H1 (cell line): ENCODE measurements at regions not wholly inside any gene's neighbourhood (a gene's known extent, or its start where the extent isn't known, plus 50 kb on each side); places are given as distances from the start of the nearest gene placed in this dataset.

Experiments used
- CTCF ChIA-PET: fragments of 300-600 bp; sonication (Branson Sonifier 250); formaldehyde crosslinking; loops from one replicate; lab custom pipeline; 2021; ENCODE audit not compliant: partially characterized antibody; lab: Charles Lee
- POLR2A ChIA-PET: fragments of 300-600 bp; sonication (Branson Sonifier 250); formaldehyde crosslinking; loops from one replicate; lab custom pipeline; 2021; ENCODE audit warnings: inconsistent platforms; ENCODE audit not compliant: partially characterized antibody; lab: Charles Lee
- DNase-seq, 2 experiments: peaks; one replicate each; pipeline versions ENCODE4 v3.0.0 to v3.0.0-alpha.2; 2010 to 2022; ENCODE audit warnings: low spot score in 2 of 2, low read depth in 1 of 2, mixed read lengths in 1 of 2
- FAIRE-seq: peaks from 2 replicates; lab custom pipeline; 2011; peaks lifted over from hg19 to GRCh38; lab: Jason Lieb, UNC
- H2AFZ ChIP-seq: 2 replicates; pipeline ENCODE4 v1.8.1; 2012; ENCODE audit warnings: low read length, inconsistent platforms
- H2AK5ac ChIP-seq: 2 replicates; pipeline ENCODE4 v1.6.1; 2013; ENCODE audit warnings: low read depth, low read length
- H2BK120ac ChIP-seq: replicated peaks from 2 replicates; pipeline ENCODE3; 2013; ENCODE audit warnings: low read depth, low read length, inconsistent platforms
- H2BK12ac ChIP-seq: 2 replicates; pipeline ENCODE4 v1.6.1; 2013; ENCODE audit warnings: low read depth, low read length
- H2BK15ac ChIP-seq: 2 replicates; pipeline ENCODE4 v1.6.1; 2013; ENCODE audit warnings: low read length
- H2BK20ac ChIP-seq: 2 replicates; pipeline ENCODE4 v1.6.1; 2013; ENCODE audit warnings: low read length
- H2BK5ac ChIP-seq: 2 replicates; pipeline ENCODE4 v1.6.1; 2013; ENCODE audit warnings: low read depth, low read length
- H3K14ac ChIP-seq: 2 replicates; pipeline ENCODE4 v1.6.1; 2013; ENCODE audit warnings: inconsistent platforms; ENCODE audit not compliant: insufficient read length
- H3K18ac ChIP-seq: 2 replicates; pipeline ENCODE4 v1.6.1; 2013; ENCODE audit warnings: low read length; ENCODE audit errors: extremely low read depth
- H3K23ac ChIP-seq: 2 replicates; pipeline ENCODE4 v1.6.1; 2013; ENCODE audit warnings: inconsistent platforms; ENCODE audit not compliant: insufficient read length
- H3K23me2 ChIP-seq: 2 replicates; pipeline ENCODE4 v1.6.1; 2013; ENCODE audit warnings: low read depth, low read length
- H3K27ac ChIP-seq: 2 replicates; pipeline ENCODE4 v1.6.1; 2011; ENCODE audit warnings: low read depth, low read length, inconsistent platforms
- H3K27me3 ChIP-seq, 4 experiments: replicated peaks in 1 of 4; 1 replicate in 1 of 4; 2 replicates in 3 of 4; pipeline versions ENCODE4 v1.6.1 to v1.8.1; 2011 to 2013; ENCODE audit warnings: low read length in 3 of 4, mild to moderate bottlenecking in 3 of 4, inconsistent platforms in 2 of 4, mixed read lengths in 2 of 4, moderate library complexity in 1 of 4; ENCODE audit not compliant: control insufficient read depth in 3 of 4, insufficient read depth in 3 of 4; ENCODE audit errors: extremely low read depth in 1 of 4
- H3K36me3 ChIP-seq, 4 experiments: 2 replicates each; pipeline versions ENCODE4 v1.6.1 to v1.8.1; 2011 to 2013; ENCODE audit warnings: mild to moderate bottlenecking in 4 of 4, low read length in 3 of 4, moderate library complexity in 2 of 4, control low read depth in 1 of 4, inconsistent platforms in 1 of 4; ENCODE audit not compliant: insufficient read depth in 4 of 4, control insufficient read depth in 2 of 4
- H3K4ac ChIP-seq: replicated peaks from 2 replicates; pipeline ENCODE3; 2013; ENCODE audit warnings: low read length, low read depth, mixed read lengths, inconsistent platforms; ENCODE audit not compliant: insufficient read length
- H3K4me1 ChIP-seq, 4 experiments: replicated peaks in 1 of 4; 1 replicate in 1 of 4; 2 replicates in 3 of 4; pipeline versions ENCODE4 v1.6.1 to v1.8.1; 2011 to 2013; ENCODE audit warnings: low read length in 3 of 4, inconsistent platforms in 2 of 4, mixed read lengths in 1 of 4; ENCODE audit not compliant: insufficient read depth in 4 of 4, control insufficient read depth in 3 of 4
- H3K4me2 ChIP-seq, 2 experiments: 2 replicates each; pipeline versions ENCODE4 v1.6.1 to v1.8.1; 2011 to 2013; ENCODE audit warnings: low read depth in 2 of 2, low read length in 2 of 2, control low read depth in 1 of 2, inconsistent platforms in 1 of 2, mild to moderate bottlenecking in 1 of 2; ENCODE audit not compliant: insufficient read depth in 1 of 2
- H3K4me3 ChIP-seq, 4 experiments: fragments of 200-600, 300-600 bp in 1 of 4; sonication (generic), shearing (Covaris generic), sonication (Bioruptor Twin) in 1 of 4; 2 replicates each; pipeline versions ENCODE4 v1.5.1 to v1.8.1; 2011 to 2016; ENCODE audit warnings: low read length in 4 of 4, low read depth in 3 of 4, control low read depth in 2 of 4, inconsistent platforms in 2 of 4, mild to moderate bottlenecking in 2 of 4, mixed read lengths in 1 of 4, moderate library complexity in 1 of 4; ENCODE audit not compliant: insufficient read depth in 2 of 4; ENCODE audit errors: extremely low read depth in 1 of 4
- H3K56ac ChIP-seq: replicated peaks from 2 replicates; pipeline ENCODE3; 2013; ENCODE audit warnings: low read depth, mild to moderate bottlenecking, mixed read lengths, low read length, inconsistent platforms; ENCODE audit not compliant: insufficient read length
- H3K79me1 ChIP-seq: 2 replicates; pipeline ENCODE4 v1.6.1; 2013; ENCODE audit warnings: low read depth, low read length, control low read depth
- H3K79me2 ChIP-seq, 2 experiments: 2 replicates each; pipeline versions ENCODE4 v1.6.1 to v1.8.1; 2012 to 2013; ENCODE audit warnings: low read length in 2 of 2, mild to moderate bottlenecking in 2 of 2, inconsistent platforms in 1 of 2; ENCODE audit not compliant: insufficient read depth in 2 of 2, control insufficient read depth in 1 of 2
- H3K9ac ChIP-seq, 4 experiments: replicated peaks in 1 of 4; 1 replicate in 1 of 4; 2 replicates in 3 of 4; pipeline versions ENCODE4 v1.6.1 to v1.8.1; 2011 to 2013; ENCODE audit warnings: low read depth in 3 of 4, low read length in 3 of 4, control low read depth in 2 of 4, mild to moderate bottlenecking in 2 of 4, moderate library complexity in 2 of 4, inconsistent platforms in 1 of 4; ENCODE audit errors: extremely low read depth in 1 of 4
- H3K9me3 ChIP-seq, 2 experiments: 2 replicates each; pipeline versions ENCODE4 v1.6.1 to v1.8.1; 2012 to 2013; ENCODE audit warnings: mild to moderate bottlenecking in 2 of 2, moderate library complexity in 2 of 2, control low read depth in 1 of 2, inconsistent platforms in 1 of 2, low read depth in 1 of 2, low read length in 1 of 2, mixed read lengths in 1 of 2; ENCODE audit not compliant: insufficient read depth in 2 of 2
- H4K20me1 ChIP-seq, 2 experiments: replicated peaks in 1 of 2; 2 replicates each; pipeline versions ENCODE3 to v1.8.1; 2011 to 2013; ENCODE audit warnings: inconsistent platforms in 2 of 2, low read length in 2 of 2, mild to moderate bottlenecking in 1 of 2; ENCODE audit not compliant: insufficient read depth in 2 of 2, control insufficient read depth in 1 of 2
- H4K5ac ChIP-seq: 2 replicates; pipeline ENCODE4 v1.6.1; 2013; ENCODE audit warnings: low read length, low read depth, mixed read lengths, inconsistent platforms; ENCODE audit not compliant: insufficient read length
- H4K8ac ChIP-seq: 2 replicates; pipeline ENCODE4 v1.8.0; 2013; ENCODE audit warnings: mild to moderate bottlenecking, moderate library complexity, low read length, inconsistent platforms; ENCODE audit not compliant: insufficient read depth; ENCODE audit errors: extremely low read depth
- H4K91ac ChIP-seq: replicated peaks from 2 replicates; pipeline ENCODE3; 2013; ENCODE audit warnings: low read length, mixed read lengths, inconsistent platforms; ENCODE audit not compliant: insufficient read length
- ASH2L ChIP-seq: fragments of 200-600, 300-600 bp; sonication (generic); IDR thresholded peaks from one replicate; pipeline ENCODE4 v1.7.1; 2017; ENCODE audit warnings: low read length
- BCL11A ChIP-seq, 2 experiments: IDR thresholded peaks; one replicate each; pipeline ENCODE4 v1.6.1; 2011; ENCODE audit warnings: low read depth in 2 of 2, low read length in 2 of 2, mild to moderate bottlenecking in 2 of 2
- CBX8 ChIP-seq: fragments of 300-800, 300-1000 bp; sonication (generic); IDR thresholded peaks from 2 replicates; pipeline ENCODE4 v1.7.1; 2016; ENCODE audit warnings: low read depth, low read length, borderline replicate concordance
- CTCF ChIP-seq, 3 experiments: IDR thresholded peaks; 1 replicate in 2 of 3; 2 replicates in 1 of 3; pipeline versions ENCODE4 v1.5.1 to v1.6.1; 2011; ENCODE audit warnings: low read length in 3 of 3, mild to moderate bottlenecking in 3 of 3, inconsistent platforms in 2 of 3, low read depth in 1 of 3, moderate library complexity in 1 of 3; ENCODE audit not compliant: insufficient read depth in 1 of 3; ENCODE audit errors: control extremely low read depth in 1 of 3
- EZH2 ChIP-seq: fragments of 200-600 bp; sonication (generic); IDR thresholded peaks from 2 replicates; pipeline ENCODE4 v1.7.1; 2012; ENCODE audit warnings: low read depth, mild to moderate bottlenecking, moderate library complexity, low read length, inconsistent platforms; ENCODE audit not compliant: severe bottlenecking
- RBBP5 ChIP-seq: IDR thresholded peaks from 2 replicates; pipeline ENCODE4 v1.7.1; 2012; ENCODE audit warnings: low read depth, mild to moderate bottlenecking, inconsistent platforms, low read length, moderate library complexity, borderline replicate concordance
- RFX5 ChIP-seq: IDR thresholded peaks from 2 replicates; pipeline ENCODE4 v1.6.1; 2011; ENCODE audit warnings: low read depth, low read length, improper control_type of control experiment, borderline replicate concordance
- RNF2 ChIP-seq: fragments of 200-900, 300-1000 bp; sonication (generic); IDR thresholded peaks from 2 replicates; pipeline ENCODE4 v1.7.1; 2016; ENCODE audit warnings: borderline replicate concordance, low read depth, mild to moderate bottlenecking, antibody characterized with exemption, low read length; ENCODE audit not compliant: poor library complexity, severe bottlenecking; ENCODE audit errors: missing control alignments
- SAP30 ChIP-seq: fragments of 300-600 bp; sonication (generic); IDR thresholded peaks from 2 replicates; pipeline ENCODE4 v1.7.1; 2012; ENCODE audit warnings: low read length, moderate library complexity, mild to moderate bottlenecking, inconsistent platforms; ENCODE audit not compliant: insufficient read depth, insufficient replicate concordance
- TAF7 ChIP-seq: optimal IDR thresholded peaks from 2 replicates; pipeline ENCODE3; 2011; ENCODE audit warnings: low read depth, mild to moderate bottlenecking, inconsistent platforms, low read length, moderate library complexity, borderline replicate concordance
- WGBS, 2 experiments: shearing (Covaris generic) in 1 of 2; methylation state at CpG; one replicate each; pipeline versions ENCODE4 v1.1.6 to v1.1.7; 2013 to 2015; ENCODE audit warnings: low lambda C conversion rate in 2 of 2, mixed read lengths in 2 of 2, inconsistent platforms in 1 of 2, low coverage in 1 of 2, missing lambda C conversion rate in 1 of 2; ENCODE audit not compliant: insufficient replicate concordance in 2 of 2, insufficient coverage in 1 of 2, insufficient read length in 1 of 2; ENCODE audit errors: extremely low coverage in 1 of 2, missing lambda C conversion rate in 1 of 2; 5-methylcytosine and 5-hydroxymethylcytosine counted together

- Histone ChIP-seq H4K8ac (no peak overlapping the region), H3K9me3 (no peaks in the 10 kb centered on the region), H3K27me3 (no peaks in the 10 kb centered on the region), H3K18ac (no peak overlapping the region), H3K14ac (no peak overlapping the region), H2AFZ (no peak overlapping the region), H4K5ac (no peak overlapping the region), H4K20me1 (no peaks in the 10 kb centered on the region), H3K4me3 (no peak overlapping the region), H2AK5ac (no peak overlapping the region), H3K56ac (no peak overlapping the region), H2BK20ac (no peak overlapping the region), H2BK12ac (no peak overlapping the region), H3K23ac (no peak overlapping the region), H3K4me1 (peaks cover 0 to 3% (median 1%) of the 10 kb centered on the region in 4 experiments; a peak in 2 of 7 replicates), H3K4me2 (no peak overlapping the region), H4K91ac (no peak overlapping the region), H3K79me1 (no peaks in the 10 kb centered on the region), H3K4ac (no peak overlapping the region), H2BK5ac (no peak overlapping the region), H3K36me3 (no peaks in the 10 kb centered on the region), H3K23me2 (no peaks in the 10 kb centered on the region), H3K9ac (no peak overlapping the region), H2BK120ac (no peak overlapping the region), H3K27ac (no peak overlapping the region), H3K79me2 (no peaks in the 10 kb centered on the region), H2BK15ac (no peak overlapping the region)
- CTCF ChIA-PET: no interaction called here
- 81% methylated on average over 2 of the region's 2 CpGs; no CpG with 5 or more reads in 1 of the 2 experiments for WGBS, 2 experiments
- POLR2A ChIA-PET: no interaction called here
- no peak for FAIRE-seq
- no peak for DNase-seq
- no peak for TF ChIP-seq EZH2
- no peak for TF ChIP-seq CTCF (IDR thresholded peaks at IDR 0.05; ENCODE audit: control extremely low read depth in 1 of 3, insufficient read depth in 1 of 3, low read depth in 1 of 3, low read length in 3 of 3)
- no peak for TF ChIP-seq BCL11A (IDR thresholded peaks at IDR 0.05; ENCODE audit: low read depth in 2 of 2, low read length in 2 of 2)
- TF ChIP-seq TAF7: no peak
- TF ChIP-seq RFX5: no peak
- no peak for TF ChIP-seq RBBP5
- no peak for TF ChIP-seq SAP30
- TF ChIP-seq CBX8: no peak
- no peak for TF ChIP-seq RNF2
- TF ChIP-seq ASH2L: no peak
These were observed 668.2 kb downstream of the CDH11 start for GRCh38 chr16:64453646-64454045.
